ENCODE measurements at regions not wholly inside any gene's neighbourhood (a gene's known extent, or its start where the extent isn't known, plus 50 kb on each side); places are given as distances from the start of the nearest gene placed in this dataset.

DNA sequence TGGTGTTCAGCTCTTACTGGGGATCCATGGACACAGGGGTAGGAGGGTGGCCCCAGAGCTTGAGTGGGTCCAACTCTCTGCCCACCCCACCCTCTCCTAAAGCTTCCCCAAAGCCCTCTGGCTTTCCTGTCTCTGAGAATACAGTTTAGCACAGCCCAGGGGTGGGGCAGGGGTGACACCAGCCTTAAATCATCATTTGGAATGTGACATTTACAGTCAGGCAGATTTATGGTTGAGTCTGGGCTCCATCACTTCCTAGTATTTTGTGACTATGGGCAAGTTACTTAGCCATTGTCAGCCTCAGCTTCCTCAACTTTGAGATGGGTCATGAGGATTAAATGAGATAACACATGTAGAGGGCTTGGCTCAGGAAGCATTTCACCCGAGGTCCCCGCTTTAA, 193.1 kb upstream of the IRX6 start:
- TF ChIP-seq, protein P1, sequence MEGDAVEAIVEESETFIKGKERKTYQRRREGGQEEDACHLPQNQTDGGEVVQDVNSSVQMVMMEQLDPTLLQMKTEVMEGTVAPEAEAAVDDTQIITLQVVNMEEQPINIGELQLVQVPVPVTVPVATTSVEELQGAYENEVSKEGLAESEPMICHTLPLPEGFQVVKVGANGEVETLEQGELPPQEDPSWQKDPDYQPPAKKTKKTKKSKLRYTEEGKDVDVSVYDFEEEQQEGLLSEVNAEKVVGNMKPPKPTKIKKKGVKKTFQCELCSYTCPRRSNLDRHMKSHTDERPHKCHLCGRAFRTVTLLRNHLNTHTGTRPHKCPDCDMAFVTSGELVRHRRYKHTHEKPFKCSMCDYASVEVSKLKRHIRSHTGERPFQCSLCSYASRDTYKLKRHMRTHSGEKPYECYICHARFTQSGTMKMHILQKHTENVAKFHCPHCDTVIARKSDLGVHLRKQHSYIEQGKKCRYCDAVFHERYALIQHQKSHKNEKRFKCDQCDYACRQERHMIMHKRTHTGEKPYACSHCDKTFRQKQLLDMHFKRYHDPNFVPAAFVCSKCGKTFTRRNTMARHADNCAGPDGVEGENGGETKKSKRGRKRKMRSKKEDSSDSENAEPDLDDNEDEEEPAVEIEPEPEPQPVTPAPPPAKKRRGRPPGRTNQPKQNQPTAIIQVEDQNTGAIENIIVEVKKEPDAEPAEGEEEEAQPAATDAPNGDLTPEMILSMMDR (IDR thresholded peaks at IDR 0.05), result no peak
- no peak for TF ChIP-seq ZFX (IDR thresholded peaks at IDR 0.05; ENCODE audit: borderline replicate concordance)
- no peak overlapping the region for H3K27ac ChIP-seq

DNA sequence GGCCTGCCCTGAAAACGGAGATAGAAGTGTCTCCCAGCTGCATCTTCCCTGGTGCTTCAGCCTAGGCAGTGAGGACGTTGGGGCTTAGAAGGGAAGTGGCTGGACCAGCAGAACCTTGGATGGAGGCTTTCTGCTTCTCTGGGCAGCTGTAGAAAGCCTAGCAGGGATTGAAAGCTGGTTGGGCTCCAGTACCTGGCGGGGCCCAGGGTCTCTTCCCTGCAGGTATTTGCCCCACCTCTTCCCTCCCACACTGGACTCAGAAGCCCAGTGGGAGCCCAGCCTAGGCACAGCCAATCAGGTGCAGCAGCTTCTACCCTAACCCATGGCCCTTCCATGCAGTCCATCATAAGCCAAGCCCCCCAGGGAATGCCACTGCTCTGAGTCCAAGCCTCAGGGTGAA, 190.3 kb upstream of the IRX6 start:
- H3K27ac ChIP-seq, result no peak overlapping the region
- no peak for TF ChIP-seq ZFX (IDR thresholded peaks at IDR 0.05; ENCODE audit: borderline replicate concordance)
- TF ChIP-seq, protein P1 (IDR thresholded peaks at IDR 0.05), result no peak

DNA sequence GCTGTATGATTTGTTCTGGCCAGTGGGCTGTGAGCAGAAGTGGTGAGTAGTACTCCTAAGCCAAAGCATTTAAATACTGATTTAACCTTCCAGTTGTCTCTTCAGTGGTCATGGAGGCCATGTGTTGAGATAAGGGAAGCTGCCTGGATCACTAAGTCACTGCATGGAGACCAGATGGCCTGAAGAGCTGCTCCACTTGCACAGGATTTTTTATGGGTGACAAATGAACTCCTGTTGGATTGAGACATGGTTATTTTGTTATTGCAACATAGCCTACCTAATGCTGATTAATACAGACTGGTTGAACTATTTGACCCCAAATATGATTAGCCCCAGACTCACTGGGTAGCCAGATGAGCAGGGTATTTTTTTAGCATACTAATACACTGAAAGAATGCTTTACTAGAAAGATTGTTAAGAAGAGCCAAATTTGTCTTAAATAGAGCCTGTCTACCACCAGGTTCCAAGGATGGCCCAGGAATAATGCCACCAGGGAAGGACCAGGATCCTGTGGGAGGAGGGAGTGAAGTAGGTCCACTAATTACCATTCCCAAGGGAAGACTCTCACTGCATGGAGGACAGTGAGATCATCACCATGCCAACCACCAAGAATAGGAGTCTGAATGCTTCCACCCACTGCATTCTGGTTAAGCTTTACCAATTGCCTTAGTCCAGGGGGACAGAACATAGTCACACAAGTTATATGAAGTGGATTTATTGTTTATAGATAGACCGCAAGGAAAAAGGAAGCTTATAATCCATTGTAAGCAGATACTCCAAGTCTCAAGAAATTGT, 187.4 kb upstream of the IRX6 start:
- TF ChIP-seq ZFX (IDR thresholded peaks at IDR 0.05; ENCODE audit: borderline replicate concordance), result no peak
- TF ChIP-seq, protein P1 (IDR thresholded peaks at IDR 0.05), result no peak
- H3K27ac ChIP-seq, result no peak overlapping the region

DNA sequence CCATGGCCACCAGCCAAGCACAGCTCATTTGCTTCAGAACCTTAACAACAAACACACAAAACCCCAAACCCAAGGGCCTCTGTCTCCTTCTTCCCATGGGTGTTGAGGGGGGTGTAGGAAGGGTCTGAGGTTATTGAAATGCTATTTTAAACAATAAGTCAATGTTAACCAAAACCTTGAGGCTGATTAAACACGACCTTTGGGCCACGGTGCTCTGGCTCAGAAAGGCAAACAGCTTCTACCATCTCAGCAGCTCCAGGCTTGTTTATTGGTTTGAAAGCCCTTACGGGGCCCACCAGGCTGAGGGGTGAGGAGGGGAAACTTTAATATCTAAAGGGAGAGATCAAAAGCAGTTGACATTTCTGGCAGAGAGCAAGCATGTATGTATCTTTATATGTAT, 185.7 kb upstream of the IRX6 start:
- TF ChIP-seq, protein P1 (IDR thresholded peaks at IDR 0.05), result no peak
- TF ChIP-seq ZFX (IDR thresholded peaks at IDR 0.05; ENCODE audit: borderline replicate concordance), result no peak
- no peak overlapping the region for H3K27ac ChIP-seq

DNA sequence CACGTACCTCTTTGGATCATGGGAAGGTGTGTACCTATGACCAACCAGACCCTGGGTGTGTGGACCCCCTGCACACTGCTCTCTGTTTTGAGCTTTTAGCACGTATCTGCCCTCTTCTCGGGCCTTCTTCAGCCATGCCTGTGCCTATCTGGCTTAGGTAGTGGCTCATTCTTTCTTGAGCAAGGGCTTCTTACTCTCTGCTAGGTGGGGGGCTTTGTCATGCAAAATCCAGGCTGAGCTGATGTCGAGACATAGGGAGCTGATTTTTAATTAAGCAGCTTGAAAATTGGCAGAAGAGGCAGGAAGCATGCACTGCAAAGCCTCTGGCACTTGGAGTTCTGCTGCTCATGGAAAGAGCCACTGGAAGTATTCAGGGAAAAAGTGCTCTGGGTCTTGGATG, 181.6 kb upstream of the IRX6 start:
- H3K27ac ChIP-seq, result no peak overlapping the region
- no peak for TF ChIP-seq ZFX (IDR thresholded peaks at IDR 0.05; ENCODE audit: borderline replicate concordance)
- TF ChIP-seq, protein P1 (IDR thresholded peaks at IDR 0.05), result no peak

DNA sequence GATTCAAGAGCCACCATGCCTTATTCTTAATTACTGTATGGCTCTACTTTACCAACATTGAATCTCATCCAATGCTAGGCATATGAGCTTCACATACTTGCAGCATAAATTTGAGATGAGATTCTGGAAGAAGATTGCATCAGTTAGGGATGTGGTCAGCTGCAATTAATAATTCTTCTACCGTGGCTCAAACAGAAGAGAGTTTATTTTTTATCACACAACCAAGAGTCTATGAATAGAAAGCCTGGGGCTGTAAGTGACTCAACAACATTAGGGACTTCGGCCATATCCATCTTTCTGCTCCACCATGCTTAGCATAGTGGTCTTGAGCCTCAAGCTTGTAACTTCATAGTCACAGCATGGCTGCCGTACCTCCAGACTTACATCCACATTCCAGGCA, 179.4 kb upstream of the IRX6 start:
- no peak for TF ChIP-seq ZFX (IDR thresholded peaks at IDR 0.05; ENCODE audit: borderline replicate concordance)
- TF ChIP-seq, protein P1 (IDR thresholded peaks at IDR 0.05), result no peak
- H3K27ac ChIP-seq, result no peak overlapping the region

DNA sequence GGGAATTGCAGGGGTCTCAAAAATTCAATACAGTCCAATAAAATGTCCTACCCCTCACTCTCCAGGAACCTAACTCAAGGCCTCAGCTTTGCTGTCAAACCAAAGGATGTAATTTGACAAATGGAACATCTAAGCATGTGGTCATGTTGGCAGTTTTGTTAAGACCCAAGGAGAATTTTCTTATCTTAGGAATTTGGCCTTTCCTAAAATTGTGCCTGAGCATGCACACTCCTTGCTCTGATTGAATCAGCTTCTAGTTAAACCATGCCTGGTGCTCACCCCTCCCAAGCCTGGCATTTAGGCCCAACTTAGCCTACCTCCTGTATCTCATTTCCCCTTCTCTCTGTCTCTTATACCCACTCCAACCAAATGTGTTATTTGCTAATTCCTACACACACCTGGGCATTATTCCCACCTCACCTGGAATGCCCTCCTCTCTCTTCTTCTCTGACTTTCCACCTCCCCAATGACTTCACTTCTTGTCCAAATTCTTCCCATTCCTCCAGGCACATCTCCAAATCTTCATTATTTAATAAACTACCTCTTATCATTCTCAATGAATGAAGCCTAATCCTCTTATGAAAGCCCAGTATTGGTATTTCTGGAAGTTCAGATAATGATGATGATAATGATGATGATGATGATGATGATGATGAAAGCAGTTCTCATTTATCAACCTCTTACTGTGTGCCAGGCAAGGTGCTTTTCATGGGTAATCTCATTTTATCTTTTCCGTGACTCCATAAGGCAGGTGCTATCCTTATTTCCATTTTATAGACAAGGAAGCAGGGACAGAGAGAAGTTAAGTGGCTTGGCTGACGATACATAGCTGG, 178.0 kb upstream of the IRX6 start:
- no peak overlapping the region for H3K27ac ChIP-seq
- no peak for TF ChIP-seq ZFX (IDR thresholded peaks at IDR 0.05; ENCODE audit: borderline replicate concordance)
- TF ChIP-seq, protein P1 (IDR thresholded peaks at IDR 0.05), result no peak

All from 22Rv1 (cell line).